Lung (tissue), 11 donors: ENCODE measurements at regions not wholly inside any gene's neighbourhood (a gene's known extent, or its start where the extent isn't known, plus 50 kb on each side); places are given as distances from the start of the nearest gene placed in this dataset.

Source experiments
- ATAC-seq: fragments of 200-7000 bp; cut with Tn5 transposase; one replicate; pipeline ENCODE4 v1.9.1; 2020; ENCODE audit warnings: moderate number of reproducible peaks; ENCODE audit not compliant: insufficient read depth, low FRiP score
- DNase-seq, 3 donors: peaks; one replicate each; pipeline ENCODE4 v3.0.0-alpha.2; 2013 to 2017
- H3K27ac ChIP-seq, 2 donors: one replicate each; pipeline ENCODE4 v1.5.1; 2013; ENCODE audit warnings: mild to moderate bottlenecking in 2 of 2, moderate library complexity in 2 of 2, control low read depth in 1 of 2, inconsistent platforms in 1 of 2, low read depth in 1 of 2, low read length in 1 of 2
- H3K27me3 ChIP-seq, 3 donors: one replicate each; pipeline ENCODE4 v1.5.1; 2013; ENCODE audit warnings: low read length in 2 of 3; ENCODE audit not compliant: control insufficient read depth in 3 of 3, insufficient read depth in 3 of 3
- H3K36me3 ChIP-seq, 4 donors: one replicate each; pipeline ENCODE4 v1.5.1; 2013; ENCODE audit warnings: low read length in 4 of 4, mild to moderate bottlenecking in 1 of 4, moderate library complexity in 1 of 4; ENCODE audit not compliant: control insufficient read depth in 4 of 4, insufficient read depth in 4 of 4
- H3K4me1 ChIP-seq, 5 donors: one replicate each; pipeline ENCODE4 v1.5.1; 2013; ENCODE audit warnings: low read length in 5 of 5, mild to moderate bottlenecking in 2 of 5, moderate library complexity in 1 of 5; ENCODE audit not compliant: control insufficient read depth in 5 of 5, insufficient read depth in 5 of 5
- H3K4me3 ChIP-seq: one replicate; pipeline ENCODE4 v1.5.1; 2013; ENCODE audit warnings: mild to moderate bottlenecking, control low read depth, moderate library complexity
- H3K9ac ChIP-seq, 2 donors: one replicate each; pipeline ENCODE4 v1.5.1; 2013; ENCODE audit warnings: low read length in 2 of 2, control low read depth in 1 of 2; ENCODE audit not compliant: insufficient read depth in 1 of 2
- H3K9me3 ChIP-seq, 4 donors: one replicate each; pipeline ENCODE4 v1.5.1; 2013; ENCODE audit warnings: low read length in 3 of 4, mild to moderate bottlenecking in 1 of 4, moderate library complexity in 1 of 4; ENCODE audit not compliant: control insufficient read depth in 4 of 4, insufficient read depth in 3 of 4
- WGBS, 2 donors: extraction: QIAGEN DNeasy Blood & Tissue Kit; methylation state at CpG; one replicate each; pipeline ENCODE4 v1.1.7; 2013; 5-methylcytosine and 5-hydroxymethylcytosine counted together
- TF ChIP-seq, protein P1 (sequence below): IDR thresholded peaks from 2 replicates; pipeline ENCODE4 v1.5.1; 2012; ENCODE audit warnings: mild to moderate bottlenecking; ENCODE audit errors: control extremely low read depth, extremely low read depth
- donor health status: control.
- donor health status: control.
- donor health status: Bipolar disorder and iron deficiency.
- donor health status: healthy.
- donor health status: DM: yes; HTN: yes; CAD: no.

DNA sequence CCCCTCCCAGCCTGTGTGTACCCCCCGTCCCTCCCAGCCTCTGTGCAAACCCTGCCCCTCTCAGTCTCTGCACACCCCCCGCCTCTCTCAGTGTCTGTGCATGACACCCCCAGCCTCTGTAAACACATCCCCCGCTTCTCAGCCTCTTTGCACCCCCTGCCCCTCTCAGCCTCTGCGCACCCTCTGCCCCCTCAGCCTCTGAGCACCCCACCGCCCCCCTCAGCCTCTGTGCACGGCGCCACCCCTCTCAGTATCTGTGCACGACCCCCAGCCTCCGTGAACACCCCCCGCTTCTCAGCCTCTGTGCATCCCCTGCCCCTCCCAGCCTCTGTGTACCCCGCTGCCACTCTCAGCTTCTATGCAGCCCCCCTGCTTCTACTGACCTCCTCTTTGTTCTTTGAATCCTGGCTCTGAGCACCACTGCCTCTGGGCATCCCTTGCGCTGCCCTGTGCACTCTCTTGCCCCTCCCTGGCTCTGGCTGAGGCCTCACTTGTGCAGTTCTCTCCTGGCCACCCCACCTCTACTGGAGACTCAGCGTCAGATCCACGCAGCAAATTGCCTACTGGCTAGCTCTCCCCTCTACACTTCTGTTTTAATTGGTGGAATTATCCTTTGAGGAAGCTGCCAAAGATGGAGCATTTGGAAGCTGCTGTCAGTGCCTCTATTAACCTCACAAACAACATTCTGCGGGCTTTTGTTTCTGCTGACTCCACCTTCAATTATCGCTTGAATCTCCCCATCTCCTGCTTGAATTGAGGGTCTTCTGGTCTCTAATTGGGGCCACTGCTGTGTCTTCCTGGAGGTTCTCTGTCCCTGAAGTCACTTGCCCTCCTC is 838.6 kb downstream of the TBC1D22A start:
- Histone ChIP-seq H3K27ac (no peak overlapping the region), H3K27me3 (peaks cover 0 to 10% (median 0%) of the 10 kb centered on the region in 3 donors), H3K36me3 (no peaks in the 10 kb centered on the region), H3K4me1 (peaks cover 0 to 7% (median 0%) of the 10 kb centered on the region in 5 donors), H3K4me3 (no peak overlapping the region), H3K9ac (no peak overlapping the region), H3K9me3 (peaks cover 0 to 10% (median 1%) of the 10 kb centered on the region in 4 donors)
- TF ChIP-seq, protein P1, sequence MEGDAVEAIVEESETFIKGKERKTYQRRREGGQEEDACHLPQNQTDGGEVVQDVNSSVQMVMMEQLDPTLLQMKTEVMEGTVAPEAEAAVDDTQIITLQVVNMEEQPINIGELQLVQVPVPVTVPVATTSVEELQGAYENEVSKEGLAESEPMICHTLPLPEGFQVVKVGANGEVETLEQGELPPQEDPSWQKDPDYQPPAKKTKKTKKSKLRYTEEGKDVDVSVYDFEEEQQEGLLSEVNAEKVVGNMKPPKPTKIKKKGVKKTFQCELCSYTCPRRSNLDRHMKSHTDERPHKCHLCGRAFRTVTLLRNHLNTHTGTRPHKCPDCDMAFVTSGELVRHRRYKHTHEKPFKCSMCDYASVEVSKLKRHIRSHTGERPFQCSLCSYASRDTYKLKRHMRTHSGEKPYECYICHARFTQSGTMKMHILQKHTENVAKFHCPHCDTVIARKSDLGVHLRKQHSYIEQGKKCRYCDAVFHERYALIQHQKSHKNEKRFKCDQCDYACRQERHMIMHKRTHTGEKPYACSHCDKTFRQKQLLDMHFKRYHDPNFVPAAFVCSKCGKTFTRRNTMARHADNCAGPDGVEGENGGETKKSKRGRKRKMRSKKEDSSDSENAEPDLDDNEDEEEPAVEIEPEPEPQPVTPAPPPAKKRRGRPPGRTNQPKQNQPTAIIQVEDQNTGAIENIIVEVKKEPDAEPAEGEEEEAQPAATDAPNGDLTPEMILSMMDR, result no peak
- no peak for ATAC-seq
- WGBS, 2 donors, result 64 to 78% methylated on average over 15 to 16 of the region's 16 CpGs
- no peak for DNase-seq

DNA sequence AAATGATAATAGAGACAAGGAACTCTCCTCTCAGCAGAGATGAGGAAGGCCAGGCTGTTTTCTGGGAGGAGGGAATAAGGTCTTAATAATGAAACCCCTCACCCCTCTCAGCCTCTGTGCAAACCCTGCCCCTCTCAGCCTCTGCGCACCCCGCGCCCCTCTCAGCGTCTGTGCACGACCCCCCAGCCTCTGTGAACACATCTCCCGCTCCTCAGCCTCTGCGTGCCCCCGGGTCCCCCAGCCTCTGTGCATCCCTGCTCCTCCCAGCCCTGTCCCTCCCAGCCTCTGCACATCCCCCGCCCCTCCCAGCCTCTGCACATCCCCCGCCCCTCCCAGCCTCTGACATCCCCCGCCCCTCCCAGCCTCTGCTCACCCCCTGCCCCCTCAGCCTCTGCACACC is 837.8 kb downstream of the TBC1D22A start:
- no peak overlapping the region for H3K4me3 ChIP-seq
- no peak overlapping the region for H3K27ac ChIP-seq
- 51 to 80% methylated on average over 8 to 11 of the region's 11 CpGs for WGBS, 2 donors
- ATAC-seq (no peak), DNase-seq (no peak)
- peaks cover 0 to 7% (median 0%) of the 10 kb centered on the region in 5 donors for H3K4me1 ChIP-seq
- TF ChIP-seq, protein P1, result no peak
- H3K9me3 ChIP-seq, result peaks cover 0 to 10% (median 1%) of the 10 kb centered on the region in 4 donors
- H3K9ac ChIP-seq, result no peak overlapping the region
- H3K36me3 ChIP-seq, result no peaks in the 10 kb centered on the region
- peaks cover 0 to 10% (median 0%) of the 10 kb centered on the region in 3 donors for H3K27me3 ChIP-seq

DNA sequence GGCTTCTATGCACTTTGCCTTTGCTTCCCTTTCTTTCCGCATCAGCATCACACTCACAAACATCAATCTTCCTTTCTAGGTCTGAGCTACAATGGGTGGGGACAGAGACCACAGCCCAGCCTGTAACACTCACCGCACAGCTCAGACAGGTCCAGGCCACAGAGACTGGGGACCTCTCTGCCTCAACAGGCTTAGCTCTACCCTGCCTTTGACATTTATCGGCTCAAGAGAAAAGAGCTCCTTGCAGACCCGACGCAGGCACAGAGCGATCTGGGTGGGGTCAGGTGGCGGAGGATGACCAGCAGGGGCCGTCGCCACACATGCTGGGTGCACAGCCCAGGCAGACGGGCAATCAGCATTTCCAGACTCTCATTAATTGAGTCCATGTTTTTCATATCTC is 837.3 kb downstream of the TBC1D22A start:
- DNase-seq, result no peak
- TF ChIP-seq, protein P1, result no peak
- peaks cover 0 to 10% (median 0%) of the 10 kb centered on the region in 3 donors for H3K27me3 ChIP-seq
- ATAC-seq, result no peak
- 47 to 75% methylated on average over 10 of the region's 10 CpGs for WGBS, 2 donors
- H3K4me3 ChIP-seq, result no peak overlapping the region
- H3K9ac ChIP-seq, result no peak overlapping the region
- no peaks in the 10 kb centered on the region for H3K36me3 ChIP-seq
- peaks cover 0 to 7% (median 0%) of the 10 kb centered on the region in 5 donors for H3K4me1 ChIP-seq
- peaks cover 0 to 12% (median 1%) of the 10 kb centered on the region in 4 donors for H3K9me3 ChIP-seq
- H3K27ac ChIP-seq, result no peak overlapping the region
